ENCODE measurements at regions not wholly inside any gene's neighbourhood (a gene's known extent, or its start where the extent isn't known, plus 50 kb on each side); places are given as distances from the start of the nearest gene placed in this dataset.
"Not testable (repeated sequence)": the region's sequence is repeated elsewhere in the genome, so short reads cannot be mapped to it uniquely, and the experiment has no call there.

GRCh38 chr7:157467496-157468212 is 130.8 kb downstream of the DNAJB6 start:
- DNase-seq, result no peak

GRCh38 chr7:157468221-157469111 is 131.7 kb downstream of the DNAJB6 start:
- no peak for DNase-seq

GRCh38 chr7:157469181-157470016 is 132.6 kb downstream of the DNAJB6 start:
- DNase-seq, result no peak

GRCh38 chr7:157470017-157470322 is 133.2 kb downstream of the DNAJB6 start:
- DNase-seq, result no peak

GRCh38 chr7:157470701-157471131 is 133.9 kb downstream of the DNAJB6 start:
- no peak for DNase-seq

- no peak for DNase-seq
These were observed 134.7 kb downstream of the DNAJB6 start for GRCh38 chr7:157471259-157472125.

GRCh38 chr7:157472311-157473050 is 135.7 kb downstream of the DNAJB6 start:
- DNase-seq, result no peak

GRCh38 chr7:157473051-157473569 is 136.3 kb downstream of the DNAJB6 start:
- no peak for DNase-seq

GRCh38 chr7:157474685-157475084 is 137.9 kb downstream of the DNAJB6 start:
- no peak for DNase-seq

GRCh38 chr7:157475095-157475494 is 138.3 kb downstream of the DNAJB6 start:
- DNase-seq, result no peak

- DNase-seq, result no peak
These were observed 138.8 kb downstream of the DNAJB6 start for GRCh38 chr7:157475601-157476000.

GRCh38 chr7:157476201-157476600 is 139.4 kb downstream of the DNAJB6 start:
- DNase-seq, result no peak

- no peak for DNase-seq
These were observed 140.1 kb downstream of the DNAJB6 start for GRCh38 chr7:157476654-157477549.

GRCh38 chr7:157477550-157478212 is 140.9 kb downstream of the DNAJB6 start:
- DNase-seq, result no peak

- DNase-seq, result not testable (repeated sequence)
These were observed 141.8 kb downstream of the DNAJB6 start for GRCh38 chr7:157478611-157479010.

- no peak for DNase-seq
These were observed 142.5 kb downstream of the DNAJB6 start for GRCh38 chr7:157479326-157479725.

- no peak for DNase-seq
These were observed 143.7 kb downstream of the DNAJB6 start for GRCh38 chr7:157480371-157481050.

- no peak for DNase-seq
These were observed 144.6 kb downstream of the DNAJB6 start for GRCh38 chr7:157481389-157481788.

GRCh38 chr7:157482025-157482424 is 145.2 kb downstream of the DNAJB6 start:
- DNase-seq, result no peak
